ENCODE measurements at regions not wholly inside any gene's neighbourhood (a gene's known extent, or its start where the extent isn't known, plus 50 kb on each side); places are given as distances from the start of the nearest gene placed in this dataset.
A peak's percentile ranks its signal among the peaks of the same experiment; 100 is the strongest.

DNA sequence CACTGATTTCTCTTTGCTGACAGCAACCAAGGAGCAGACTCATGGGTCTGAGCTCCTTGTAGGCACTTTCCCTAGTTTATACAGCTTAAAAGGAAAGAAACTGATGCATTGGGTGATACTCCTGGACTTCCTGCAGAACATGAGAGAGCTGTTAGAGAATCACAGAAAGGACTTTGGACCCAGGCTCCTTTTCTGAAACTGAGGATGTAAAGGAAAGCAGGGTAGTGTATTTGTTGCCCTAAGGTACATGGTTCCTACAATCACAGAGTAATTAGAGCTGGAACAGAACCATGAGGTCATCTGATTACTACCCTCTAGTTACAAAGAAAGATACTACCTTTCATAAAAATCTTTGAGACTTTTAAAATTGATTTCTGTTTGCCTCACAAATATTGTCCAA, 477.1 kb upstream of the SPTLC3 start:
- TF ChIP-seq EZH2phosphoT487 (IDR thresholded peaks at IDR 0.05; ENCODE audit: low read depth, severe bottlenecking, unreplicated experiment) (no peak), EZH2 (IDR thresholded peaks at IDR 0.05; ENCODE audit: borderline replicate concordance) (no peak)
- TF ChIP-seq, protein P1, sequence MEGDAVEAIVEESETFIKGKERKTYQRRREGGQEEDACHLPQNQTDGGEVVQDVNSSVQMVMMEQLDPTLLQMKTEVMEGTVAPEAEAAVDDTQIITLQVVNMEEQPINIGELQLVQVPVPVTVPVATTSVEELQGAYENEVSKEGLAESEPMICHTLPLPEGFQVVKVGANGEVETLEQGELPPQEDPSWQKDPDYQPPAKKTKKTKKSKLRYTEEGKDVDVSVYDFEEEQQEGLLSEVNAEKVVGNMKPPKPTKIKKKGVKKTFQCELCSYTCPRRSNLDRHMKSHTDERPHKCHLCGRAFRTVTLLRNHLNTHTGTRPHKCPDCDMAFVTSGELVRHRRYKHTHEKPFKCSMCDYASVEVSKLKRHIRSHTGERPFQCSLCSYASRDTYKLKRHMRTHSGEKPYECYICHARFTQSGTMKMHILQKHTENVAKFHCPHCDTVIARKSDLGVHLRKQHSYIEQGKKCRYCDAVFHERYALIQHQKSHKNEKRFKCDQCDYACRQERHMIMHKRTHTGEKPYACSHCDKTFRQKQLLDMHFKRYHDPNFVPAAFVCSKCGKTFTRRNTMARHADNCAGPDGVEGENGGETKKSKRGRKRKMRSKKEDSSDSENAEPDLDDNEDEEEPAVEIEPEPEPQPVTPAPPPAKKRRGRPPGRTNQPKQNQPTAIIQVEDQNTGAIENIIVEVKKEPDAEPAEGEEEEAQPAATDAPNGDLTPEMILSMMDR (IDR thresholded peaks at IDR 0.05; ENCODE audit: poor library complexity), result no peak
- no peaks in the 10 kb centered on the region for H3K9me2 ChIP-seq (replicated peaks; ENCODE audit: insufficient read depth)
- peak; percentile 22 for DNase-seq (ENCODE audit: low spot score)

DNA sequence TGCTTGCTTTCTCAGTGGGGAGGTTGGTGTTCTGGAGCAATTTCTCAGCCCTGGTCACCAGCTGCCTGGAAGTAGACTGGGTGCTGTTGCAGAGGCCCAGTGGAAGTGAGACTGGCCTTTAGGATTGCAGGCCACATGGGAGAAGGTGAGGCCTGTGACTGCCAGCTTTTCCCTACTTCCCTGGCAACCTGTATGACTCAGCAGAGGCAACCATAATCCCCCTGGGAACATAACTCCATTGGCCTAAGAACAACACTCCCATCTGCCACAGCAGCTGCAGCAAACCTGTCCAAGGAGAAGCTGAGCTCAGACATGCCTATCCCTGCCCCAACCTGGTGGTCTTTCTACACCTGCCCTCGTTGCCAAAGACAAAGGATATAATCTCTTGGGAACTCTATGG, 473.5 kb upstream of the SPTLC3 start:
- no peak overlapping the region for H3K27ac ChIP-seq
- peak; percentile 6 for DNase-seq (ENCODE audit: low spot score)
- no peaks in the 10 kb centered on the region for H3K4me1 ChIP-seq (ENCODE audit: insufficient read depth)
- no peak overlapping the region for H2AFZ ChIP-seq
- WGBS (ENCODE audit: low lambda C conversion rate, missing lambda C conversion rate), result 56% methylated on average over 1 of the region's 1 CpG
- H3K9me3 ChIP-seq (ENCODE audit: low read depth), result no peaks in the 10 kb centered on the region
- H4K20me1 ChIP-seq (ENCODE audit: insufficient read depth, poor library complexity, severe bottlenecking), result no peaks in the 10 kb centered on the region
- H3K4me3 ChIP-seq, result no peak overlapping the region
- H3K79me2 ChIP-seq, result no peaks in the 10 kb centered on the region
- no peaks in the 10 kb centered on the region for H3K9me2 ChIP-seq (replicated peaks; ENCODE audit: insufficient read depth)
- TF ChIP-seq, protein P1 (IDR thresholded peaks at IDR 0.05; ENCODE audit: poor library complexity), result no peak
- TF ChIP-seq EZH2 (IDR thresholded peaks at IDR 0.05; ENCODE audit: borderline replicate concordance) (no peak), EZH2phosphoT487 (IDR thresholded peaks at IDR 0.05; ENCODE audit: low read depth, severe bottlenecking, unreplicated experiment) (no peak)
- H3K4me2 ChIP-seq, result no peak overlapping the region
- H3K27me3 ChIP-seq, result no peaks in the 10 kb centered on the region
- H3K36me3 ChIP-seq (replicated peaks; ENCODE audit: insufficient read depth, low read depth), result no peaks in the 10 kb centered on the region

More for the DNA sequence above, 477.1 kb upstream of the SPTLC3 start:
- Histone ChIP-seq H3K9me3 (ENCODE audit: low read depth) (no peaks in the 10 kb centered on the region), H3K4me3 (no peak overlapping the region), H3K4me2 (no peak overlapping the region), H3K27me3 (no peaks in the 10 kb centered on the region), H3K4me1 (ENCODE audit: insufficient read depth) (no peaks in the 10 kb centered on the region), H3K79me2 (no peaks in the 10 kb centered on the region), H4K20me1 (ENCODE audit: insufficient read depth, poor library complexity, severe bottlenecking) (no peaks in the 10 kb centered on the region), H3K27ac (peak overlapping the region; percentile 70), H2AFZ (no peak overlapping the region), H3K36me3 (replicated peaks; ENCODE audit: insufficient read depth, low read depth) (no peaks in the 10 kb centered on the region)

DNA sequence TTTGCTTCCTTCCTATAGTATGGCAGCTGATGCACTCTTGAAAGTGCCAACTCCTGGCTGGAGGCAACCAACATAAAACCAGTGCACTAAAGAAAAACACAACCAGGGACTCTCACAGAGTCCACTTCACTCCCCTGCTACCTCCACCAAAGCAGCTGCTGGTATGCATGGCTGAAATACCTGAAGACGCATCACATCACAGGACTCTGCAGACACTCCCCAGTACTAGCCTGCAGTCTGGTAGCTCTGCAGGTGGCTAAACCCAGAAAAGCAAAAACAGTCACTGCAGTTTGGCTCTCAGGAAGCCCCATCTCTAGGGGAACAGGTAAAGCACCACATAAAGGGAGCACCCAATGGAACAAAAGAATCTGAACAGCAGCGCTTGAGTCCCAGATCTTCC, 473.0 kb upstream of the SPTLC3 start:
- DNase-seq (ENCODE audit: low spot score), result no peak
- 87% methylated on average over 2 of the region's 2 CpGs for WGBS (ENCODE audit: low lambda C conversion rate, missing lambda C conversion rate)
- TF ChIP-seq, protein P1 (IDR thresholded peaks at IDR 0.05; ENCODE audit: poor library complexity), result no peak
- no peak for TF ChIP-seq EZH2 (IDR thresholded peaks at IDR 0.05; ENCODE audit: borderline replicate concordance)
- no peak for TF ChIP-seq EZH2phosphoT487 (IDR thresholded peaks at IDR 0.05; ENCODE audit: low read depth, severe bottlenecking, unreplicated experiment)

DNA sequence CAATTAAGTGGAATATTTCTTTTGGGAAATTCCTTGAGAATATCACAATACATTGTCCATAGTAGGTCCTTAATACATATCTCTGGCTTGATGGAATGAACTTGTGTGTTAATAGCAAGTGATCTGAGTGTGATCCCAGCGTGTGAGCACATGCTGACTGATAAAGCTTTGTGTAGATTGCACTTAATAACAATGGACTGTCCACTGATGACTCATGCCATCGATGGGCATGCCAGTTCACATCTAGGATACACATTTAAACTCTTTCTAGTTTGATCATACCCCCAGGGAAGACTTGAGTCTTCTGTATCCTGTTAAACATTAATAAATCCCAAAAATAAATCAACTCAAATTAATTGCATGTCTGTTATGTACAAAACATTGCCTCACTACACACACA, 454.3 kb upstream of the SPTLC3 start:
- H3K36me3 ChIP-seq (replicated peaks; ENCODE audit: insufficient read depth, low read depth), result no peaks in the 10 kb centered on the region
- no peak overlapping the region for H3K4me3 ChIP-seq
- DNase-seq (ENCODE audit: low spot score), result no peak
- H3K79me2 ChIP-seq, result no peaks in the 10 kb centered on the region
- no peaks in the 10 kb centered on the region for H3K9me2 ChIP-seq (replicated peaks; ENCODE audit: insufficient read depth)
- no peak overlapping the region for H2AFZ ChIP-seq
- H3K27me3 ChIP-seq, result no peaks in the 10 kb centered on the region
- no peak overlapping the region for H3K27ac ChIP-seq
- H4K20me1 ChIP-seq (ENCODE audit: insufficient read depth, poor library complexity, severe bottlenecking), result no peaks in the 10 kb centered on the region
- WGBS (ENCODE audit: low lambda C conversion rate, missing lambda C conversion rate), result 50% methylated on average over 2 of the region's 2 CpGs
- no peak for TF ChIP-seq EZH2phosphoT487 (IDR thresholded peaks at IDR 0.05; ENCODE audit: low read depth, severe bottlenecking, unreplicated experiment)
- no peak for TF ChIP-seq EZH2 (IDR thresholded peaks at IDR 0.05; ENCODE audit: borderline replicate concordance)
- TF ChIP-seq, protein P1 (IDR thresholded peaks at IDR 0.05; ENCODE audit: poor library complexity), result no peak
- H3K4me1 ChIP-seq (ENCODE audit: insufficient read depth), result no peaks in the 10 kb centered on the region
- H3K4me2 ChIP-seq, result no peak overlapping the region
- H3K9me3 ChIP-seq (ENCODE audit: low read depth), result no peaks in the 10 kb centered on the region

More for the DNA sequence above, 473.0 kb upstream of the SPTLC3 start:
- no peak overlapping the region for H3K4me2 ChIP-seq
- no peaks in the 10 kb centered on the region for H3K4me1 ChIP-seq (ENCODE audit: insufficient read depth)
- no peaks in the 10 kb centered on the region for H3K27me3 ChIP-seq
- no peak overlapping the region for H3K4me3 ChIP-seq
- no peaks in the 10 kb centered on the region for H3K36me3 ChIP-seq (replicated peaks; ENCODE audit: insufficient read depth, low read depth)
- no peak overlapping the region for H3K27ac ChIP-seq
- no peaks in the 10 kb centered on the region for H3K79me2 ChIP-seq
- H3K9me2 ChIP-seq (replicated peaks; ENCODE audit: insufficient read depth), result no peaks in the 10 kb centered on the region
- H2AFZ ChIP-seq, result no peak overlapping the region
- H4K20me1 ChIP-seq (ENCODE audit: insufficient read depth, poor library complexity, severe bottlenecking), result no peaks in the 10 kb centered on the region
- no peaks in the 10 kb centered on the region for H3K9me3 ChIP-seq (ENCODE audit: low read depth)

All from hepatocyte (in vitro differentiated cells).